GM12878 (cell line): ENCODE measurements at regions not wholly inside any gene's neighbourhood (a gene's known extent, or its start where the extent isn't known, plus 50 kb on each side); places are given as distances from the start of the nearest gene placed in this dataset.

Experiments used
- ATAC-seq: fragments of 200-7000 bp; cut with Tn5 transposase; 3 replicates; pipeline ENCODE4 v1.9.1; 2020; ENCODE audit warnings: mild to moderate bottlenecking, moderate library complexity
- BruUV-seq: library from RNA; stranded (reverse); fragments of 400-500 nt; replicated peaks from 2 replicates; lab custom pipeline; 2021; lab: Mats Ljungman, UMichigan
- CTCF ChIA-PET: fragments of 300-600 bp; sonication (Branson Sonifier 250); formaldehyde crosslinking; extraction: SDS; loops from one replicate; lab custom pipeline; 2021; ENCODE audit warnings: inconsistent platforms; lab: Yijun Ruan, JAX
- POLR2A ChIA-PET: fragments of 350-600 bp; formaldehyde crosslinking; extraction: SDS; loops from one replicate; lab custom pipeline; 2021; ENCODE audit warnings: inconsistent platforms; lab: Charles Lee
- RAD21 ChIA-PET: fragments of 300-600 bp; sonication (Branson Sonifier 250); formaldehyde crosslinking; loops from one replicate; lab custom pipeline; 2023; ENCODE audit warnings: antibody characterized with exemption; ENCODE audit not compliant: unreplicated experiment; lab: Charles Lee
- SMC1A ChIA-PET: fragments of 300-600 bp; sonication (Branson Sonifier 250); formaldehyde crosslinking; loops from one replicate; lab custom pipeline; 2023; ENCODE audit not compliant: unreplicated experiment, uncharacterized antibody; lab: Charles Lee
- DNase-seq: peaks from one replicate; pipeline ENCODE4 v3.0.0-alpha.2; 2011; ENCODE audit warnings: low read depth, low spot score
- FAIRE-seq: peaks from 3 replicates; lab custom pipeline; 2011; peaks lifted over from hg19 to GRCh38; lab: Jason Lieb, UNC
- H2AFZ ChIP-seq: 2 replicates; pipeline ENCODE4 v1.6.0; 2011; ENCODE audit warnings: low read depth, low read length, control low read depth; ENCODE audit not compliant: control insufficient read depth
- H3K27ac ChIP-seq: 2 replicates; pipeline ENCODE4 v1.5.1; 2011; ENCODE audit warnings: control low read depth; ENCODE audit not compliant: control insufficient read depth, insufficient read depth
- H3K27me3 ChIP-seq, 2 experiments: replicated peaks in 1 of 2; 2 replicates each; pipeline versions ENCODE4 v1.6.0 to v1.6.1; 2011; ENCODE audit warnings: low read length in 1 of 2; ENCODE audit not compliant: control insufficient read depth in 2 of 2, insufficient read depth in 2 of 2
- H3K36me3 ChIP-seq, 2 experiments: 2 replicates each; pipeline ENCODE4 v1.5.1; 2011; ENCODE audit warnings: low read length in 1 of 2; ENCODE audit not compliant: control insufficient read depth in 2 of 2, insufficient read depth in 2 of 2
- H3K4me1 ChIP-seq: 2 replicates; pipeline ENCODE4 v1.6.1; 2011; ENCODE audit warnings: mild to moderate bottlenecking, low read length, moderate library complexity, mixed read lengths; ENCODE audit not compliant: control insufficient read depth, insufficient read depth
- H3K4me2 ChIP-seq: 2 replicates; pipeline ENCODE4 v1.6.0; 2011; ENCODE audit warnings: control low read depth; ENCODE audit not compliant: control insufficient read depth, insufficient read depth
- H3K4me3 ChIP-seq: fragments of 200-600 bp; sonication (generic); 2 replicates; pipeline ENCODE4 v1.5.1; 2016
- H3K79me2 ChIP-seq: 2 replicates; pipeline ENCODE4 v1.6.0; 2011; ENCODE audit warnings: low read length; ENCODE audit not compliant: control insufficient read depth, insufficient read depth
- H3K9ac ChIP-seq: 2 replicates; pipeline ENCODE4 v1.8.0; 2011; ENCODE audit warnings: low read length, control low read depth, mixed read lengths; ENCODE audit not compliant: control insufficient read depth, insufficient read depth
- H3K9me3 ChIP-seq: replicated peaks from 3 replicates; pipeline ENCODE4 v1.5.1; 2011; ENCODE audit warnings: mild to moderate bottlenecking, low read length; ENCODE audit not compliant: control insufficient read depth, insufficient read depth
- H4K20me1 ChIP-seq: 2 replicates; pipeline ENCODE4 v1.6.0; 2011; ENCODE audit not compliant: control insufficient read depth, insufficient read depth
- ASH2L ChIP-seq: fragments of 300-600, 200-600 bp; sonication (generic); IDR thresholded peaks from 2 replicates; pipeline ENCODE4 v1.6.1; 2017; ENCODE audit warnings: low read depth, mild to moderate bottlenecking, borderline replicate concordance
- CBX3 ChIP-seq: fragments of 200-600 bp; sonication (generic); IDR thresholded peaks from 2 replicates; pipeline ENCODE4 v1.6.1; 2016; ENCODE audit warnings: low read depth, borderline replicate concordance
- EED ChIP-seq: sonication (generic); IDR thresholded peaks from 2 replicates; pipeline ENCODE4 v1.6.1; 2016; ENCODE audit warnings: antibody characterized with exemption, low read depth
- FOS ChIP-seq: IDR thresholded peaks from 3 replicates; pipeline ENCODE4 v1.6.1; 2011; ENCODE audit warnings: borderline replicate concordance; ENCODE audit not compliant: insufficient read length; ENCODE audit errors: extremely low read depth
- GATAD2B ChIP-seq: fragments of 450-650 bp; conservative IDR thresholded peaks from 2 replicates; pipeline ENCODE4 v1.6.1; 2017; ENCODE audit warnings: low read depth, mild to moderate bottlenecking, moderate library complexity
- KDM1A ChIP-seq: fragments of 200-600 bp; sonication (generic); IDR thresholded peaks from 2 replicates; pipeline ENCODE4 v1.6.1; 2016; ENCODE audit warnings: borderline replicate concordance
- MTA2 ChIP-seq: fragments of 450-650 bp; IDR thresholded peaks from 2 replicates; pipeline ENCODE4 v1.6.1; 2016; ENCODE audit warnings: low read depth, mild to moderate bottlenecking, moderate library complexity
- MYC ChIP-seq: IDR thresholded peaks from 2 replicates; pipeline ENCODE4 v1.6.1; 2011; ENCODE audit warnings: mild to moderate bottlenecking, low read length, moderate library complexity, inconsistent platforms; ENCODE audit not compliant: insufficient read depth, insufficient replicate concordance, insufficient read length, severe bottlenecking
- NFYB ChIP-seq: IDR thresholded peaks from 2 replicates; pipeline ENCODE4 v1.6.1; 2011; ENCODE audit warnings: low read depth, mild to moderate bottlenecking, low read length, improper control_type of control experiment, moderate library complexity; ENCODE audit not compliant: insufficient read depth
- PML ChIP-seq: IDR thresholded peaks from 2 replicates; pipeline ENCODE4 v1.6.1; 2012; ENCODE audit warnings: low read length, inconsistent platforms
- RB1 ChIP-seq: fragments of 450-650 bp; formaldehyde crosslinking; IDR thresholded peaks from 2 replicates; pipeline ENCODE4 v1.6.1; 2017; ENCODE audit warnings: mild to moderate bottlenecking, borderline replicate concordance
- ZNF217 ChIP-seq: fragments of 450-650 bp; IDR thresholded peaks from 2 replicates; pipeline ENCODE4 v1.6.1; 2017; ENCODE audit warnings: antibody characterized with exemption, mild to moderate bottlenecking
- WGBS: methylation state at CpG from one replicate; pipeline ENCODE4 v1.1.6; 2016; ENCODE audit warnings: low lambda C conversion rate; ENCODE audit not compliant: insufficient replicate concordance, insufficient coverage; ENCODE audit errors: missing lambda C conversion rate; 5-methylcytosine and 5-hydroxymethylcytosine counted together
- in situ Hi-C: fragments of 300-500 bp; cut with MboI; formaldehyde crosslinking; loops from 9 replicates; pipeline ENCODE4 v1.14.3; 2018; ENCODE audit warnings: mixed read lengths
- intact Hi-C: fragments of 100-400 bp; cut with micrococcal nuclease; formaldehyde crosslinking; loops from one replicate; pipeline ENCODE4 v1.14.2; 2022; ENCODE audit not compliant: unreplicated experiment
- TF ChIP-seq, protein P1 (sequence below): fragments of 450-650 bp; conservative IDR thresholded peaks from 2 replicates; pipeline ENCODE4 v1.6.1; 2017; ENCODE audit warnings: mild to moderate bottlenecking, moderate library complexity
- TF ChIP-seq, protein P2 (sequence below): fragments of 450-650 bp; IDR thresholded peaks from 2 replicates; pipeline ENCODE4 v1.6.1; 2016; ENCODE audit warnings: mild to moderate bottlenecking, moderate library complexity, borderline replicate concordance

DNA sequence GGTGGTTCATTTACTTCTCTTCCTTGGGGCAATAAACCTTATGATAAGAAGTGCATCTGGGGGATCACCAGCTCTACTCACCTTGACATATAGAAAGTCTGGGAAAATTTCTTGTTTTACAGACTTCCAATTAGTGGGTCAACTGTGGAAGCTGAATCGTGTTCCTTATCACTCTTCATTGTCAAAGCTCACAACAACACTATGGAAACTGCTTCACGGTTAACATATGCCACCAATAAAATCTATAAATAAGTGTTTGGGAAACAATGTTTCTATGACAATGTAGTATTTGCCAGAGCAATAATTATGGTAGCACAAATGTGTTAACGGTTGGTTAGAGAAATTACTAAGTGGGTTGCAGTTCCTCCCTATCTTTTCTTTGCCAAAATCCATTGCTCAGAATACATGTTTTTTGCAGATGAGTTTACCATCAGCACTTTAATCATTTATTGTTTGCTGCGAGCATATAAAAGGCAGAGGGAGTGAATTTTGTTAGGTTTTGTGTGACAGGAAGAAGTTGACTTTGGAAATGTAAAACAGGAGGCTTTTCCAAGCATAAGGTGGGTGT lies 321.8 kb downstream of the RFC3 start:
- RAD21 ChIA-PET, result no interaction called here

DNA sequence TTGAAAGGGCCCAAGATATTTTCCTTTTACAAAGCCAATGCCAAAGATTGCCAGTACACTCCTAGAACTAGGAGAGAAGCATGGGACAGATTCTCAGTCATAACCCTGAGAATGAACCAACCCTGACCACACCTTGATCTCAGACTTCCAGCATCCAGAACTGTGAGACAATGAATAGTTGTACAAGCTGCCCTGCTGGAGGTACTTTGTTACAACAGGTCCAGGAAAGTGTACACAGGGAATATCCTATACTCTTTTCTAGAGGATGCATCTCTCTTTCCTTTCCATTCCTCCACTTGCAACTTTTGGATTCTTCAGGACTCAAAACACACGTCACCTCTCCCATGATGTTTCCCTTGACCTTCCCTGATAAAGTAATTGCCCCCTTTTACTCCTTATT lies 325.7 kb downstream of the RFC3 start:
- no peak overlapping the region for H2AFZ ChIP-seq
- no peaks in the 10 kb centered on the region for H3K36me3 ChIP-seq
- FAIRE-seq (no peak), DNase-seq (no peak), ATAC-seq (no peak)
- no peaks in the 10 kb centered on the region for H4K20me1 ChIP-seq
- SMC1A ChIA-PET, result no interaction called here
- H3K9ac ChIP-seq, result no peak overlapping the region
- in situ Hi-C loops, result no loop called here
- H3K27ac ChIP-seq, result no peak overlapping the region
- H3K79me2 ChIP-seq, result no peaks in the 10 kb centered on the region
- WGBS, result 0% methylated on average over 1 of the region's 1 CpG
- CTCF ChIA-PET, result no interaction called here
- no peaks in the 10 kb centered on the region for H3K27me3 ChIP-seq
- POLR2A ChIA-PET, result no interaction called here
- intact Hi-C loops, result no loop called here
- H3K4me2 ChIP-seq, result no peak overlapping the region
- RAD21 ChIA-PET, result no interaction called here
- H3K9me3 ChIP-seq, result no peaks in the 10 kb centered on the region
- BruUV-seq, result no TSS peak
- no peaks in the 10 kb centered on the region for H3K4me1 ChIP-seq
- H3K4me3 ChIP-seq, result no peak overlapping the region
- TF ChIP-seq, protein P1, sequence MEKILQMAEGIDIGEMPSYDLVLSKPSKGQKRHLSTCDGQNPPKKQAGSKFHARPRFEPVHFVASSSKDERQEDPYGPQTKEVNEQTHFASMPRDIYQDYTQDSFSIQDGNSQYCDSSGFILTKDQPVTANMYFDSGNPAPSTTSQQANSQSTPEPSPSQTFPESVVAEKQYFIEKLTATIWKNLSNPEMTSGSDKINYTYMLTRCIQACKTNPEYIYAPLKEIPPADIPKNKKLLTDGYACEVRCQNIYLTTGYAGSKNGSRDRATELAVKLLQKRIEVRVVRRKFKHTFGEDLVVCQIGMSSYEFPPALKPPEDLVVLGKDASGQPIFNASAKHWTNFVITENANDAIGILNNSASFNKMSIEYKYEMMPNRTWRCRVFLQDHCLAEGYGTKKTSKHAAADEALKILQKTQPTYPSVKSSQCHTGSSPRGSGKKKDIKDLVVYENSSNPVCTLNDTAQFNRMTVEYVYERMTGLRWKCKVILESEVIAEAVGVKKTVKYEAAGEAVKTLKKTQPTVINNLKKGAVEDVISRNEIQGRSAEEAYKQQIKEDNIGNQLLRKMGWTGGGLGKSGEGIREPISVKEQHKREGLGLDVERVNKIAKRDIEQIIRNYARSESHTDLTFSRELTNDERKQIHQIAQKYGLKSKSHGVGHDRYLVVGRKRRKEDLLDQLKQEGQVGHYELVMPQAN, result no peak
- TF ChIP-seq RB1 (no peak), NFYB (no peak), CBX3 (no peak), ZNF217 (no peak), MTA2 (no peak), GATAD2B (no peak), PML (no peak), ASH2L (no peak), FOS (no peak)
- TF ChIP-seq, protein P2, sequence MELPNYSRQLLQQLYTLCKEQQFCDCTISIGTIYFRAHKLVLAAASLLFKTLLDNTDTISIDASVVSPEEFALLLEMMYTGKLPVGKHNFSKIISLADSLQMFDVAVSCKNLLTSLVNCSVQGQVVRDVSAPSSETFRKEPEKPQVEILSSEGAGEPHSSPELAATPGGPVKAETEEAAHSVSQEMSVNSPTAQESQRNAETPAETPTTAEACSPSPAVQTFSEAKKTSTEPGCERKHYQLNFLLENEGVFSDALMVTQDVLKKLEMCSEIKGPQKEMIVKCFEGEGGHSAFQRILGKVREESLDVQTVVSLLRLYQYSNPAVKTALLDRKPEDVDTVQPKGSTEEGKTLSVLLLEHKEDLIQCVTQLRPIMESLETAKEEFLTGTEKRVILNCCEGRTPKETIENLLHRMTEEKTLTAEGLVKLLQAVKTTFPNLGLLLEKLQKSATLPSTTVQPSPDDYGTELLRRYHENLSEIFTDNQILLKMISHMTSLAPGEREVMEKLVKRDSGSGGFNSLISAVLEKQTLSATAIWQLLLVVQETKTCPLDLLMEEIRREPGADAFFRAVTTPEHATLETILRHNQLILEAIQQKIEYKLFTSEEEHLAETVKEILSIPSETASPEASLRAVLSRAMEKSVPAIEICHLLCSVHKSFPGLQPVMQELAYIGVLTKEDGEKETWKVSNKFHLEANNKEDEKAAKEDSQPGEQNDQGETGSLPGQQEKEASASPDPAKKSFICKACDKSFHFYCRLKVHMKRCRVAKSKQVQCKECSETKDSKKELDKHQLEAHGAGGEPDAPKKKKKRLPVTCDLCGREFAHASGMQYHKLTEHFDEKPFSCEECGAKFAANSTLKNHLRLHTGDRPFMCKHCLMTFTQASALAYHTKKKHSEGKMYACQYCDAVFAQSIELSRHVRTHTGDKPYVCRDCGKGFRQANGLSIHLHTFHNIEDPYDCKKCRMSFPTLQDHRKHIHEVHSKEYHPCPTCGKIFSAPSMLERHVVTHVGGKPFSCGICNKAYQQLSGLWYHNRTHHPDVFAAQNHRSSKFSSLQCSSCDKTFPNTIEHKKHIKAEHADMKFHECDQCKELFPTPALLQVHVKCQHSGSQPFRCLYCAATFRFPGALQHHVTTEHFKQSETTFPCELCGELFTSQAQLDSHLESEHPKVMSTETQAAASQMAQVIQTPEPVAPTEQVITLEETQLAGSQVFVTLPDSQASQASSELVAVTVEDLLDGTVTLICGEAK, result no peak

More for the DNA sequence above, 321.8 kb downstream of the RFC3 start:
- Histone ChIP-seq H3K9me3 (no peaks in the 10 kb centered on the region), H3K4me1 (no peaks in the 10 kb centered on the region), H2AFZ (no peak overlapping the region), H3K27me3 (no peaks in the 10 kb centered on the region; a peak in 1 of 4 replicates), H3K4me2 (no peak overlapping the region), H3K27ac (no peak overlapping the region), H3K36me3 (no peaks in the 10 kb centered on the region), H3K79me2 (no peaks in the 10 kb centered on the region), H3K4me3 (no peak overlapping the region), H4K20me1 (no peaks in the 10 kb centered on the region), H3K9ac (no peak overlapping the region)
- FAIRE-seq, result no peak
- ChIA-PET SMC1A (interaction anchor here (0.6 kb wide), 1 partner anchor 78 kb away, joined by 3 read pairs; no protein-coding TSS in a partner anchor), POLR2A (no interaction called here), CTCF (no interaction called here)
- in situ Hi-C loops (no loop called here), intact Hi-C loops (no loop called here)
- no peak for ATAC-seq
- no TSS peak for BruUV-seq
- 22% methylated on average over 4 of the region's 4 CpGs for WGBS
- TF ChIP-seq EED (no peak), MYC (no peak), KDM1A (no peak)
- no peak for DNase-seq
